ENCODE measurements at regions not wholly inside any gene's neighbourhood (a gene's known extent, or its start where the extent isn't known, plus 50 kb on each side); places are given as distances from the start of the nearest gene placed in this dataset.
A peak's percentile ranks its signal among the peaks of the same experiment; 100 is the strongest.

- intact Hi-C loops (cut with DNase I): no loop called here
- no peak for DNase-seq
Observed at GRCh38 chr7:85644272-85644671, 457.4 kb upstream of the SEMA3D start.

GRCh38 chr7:85641331-85641730 is 454.5 kb upstream of the SEMA3D start:
- DNase-seq: no peak
- intact Hi-C loops (cut with DNase I): no loop called here

DNA sequence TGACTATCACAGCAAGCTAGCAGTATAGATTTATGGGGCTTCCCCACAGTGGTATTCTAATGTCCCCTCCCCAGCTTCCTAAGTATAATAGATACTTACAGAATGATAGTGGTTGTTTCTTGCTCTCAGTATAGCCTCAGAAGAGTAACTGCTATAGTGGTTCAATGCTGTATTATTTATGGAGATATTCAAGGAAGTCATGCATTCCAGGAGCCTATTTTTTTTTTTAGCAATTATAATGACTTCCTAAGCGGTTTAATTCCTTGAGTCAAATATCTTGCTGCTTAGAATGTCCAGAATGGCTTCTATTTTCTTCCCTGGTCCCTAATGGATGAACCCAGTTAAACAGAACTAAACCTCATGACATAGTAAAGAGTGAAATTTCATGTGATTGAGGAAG is 451.5 kb upstream of the SEMA3D start:
- intact Hi-C loops (cut with DNase I): no loop called here
- no peak for DNase-seq

DNA sequence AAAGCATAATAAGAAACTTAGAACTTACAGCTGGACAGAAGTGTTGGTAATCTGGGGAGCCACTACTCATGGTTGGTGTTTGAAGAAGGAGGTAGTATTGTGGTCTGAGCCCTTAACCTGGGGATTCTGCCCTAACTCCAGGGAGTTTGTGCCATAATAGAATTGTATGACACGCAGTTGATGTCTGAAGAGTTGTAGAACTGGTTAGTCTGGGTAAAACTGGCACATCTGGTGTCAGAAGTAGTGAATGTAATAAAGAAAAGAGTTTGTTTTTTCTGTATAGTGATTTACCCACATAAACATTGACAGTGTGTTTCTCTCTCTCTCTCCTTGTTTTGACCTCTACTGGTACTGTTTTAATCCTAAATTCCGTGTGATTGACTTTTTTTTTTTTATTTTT is 448.1 kb upstream of the SEMA3D start:
- intact Hi-C loops (cut with DNase I): no loop called here
- no peak for DNase-seq

GRCh38 chr7:85630904-85631600 is 444.2 kb upstream of the SEMA3D start:
- DNase-seq: no peak
- intact Hi-C loops (cut with DNase I): no loop called here

DNA sequence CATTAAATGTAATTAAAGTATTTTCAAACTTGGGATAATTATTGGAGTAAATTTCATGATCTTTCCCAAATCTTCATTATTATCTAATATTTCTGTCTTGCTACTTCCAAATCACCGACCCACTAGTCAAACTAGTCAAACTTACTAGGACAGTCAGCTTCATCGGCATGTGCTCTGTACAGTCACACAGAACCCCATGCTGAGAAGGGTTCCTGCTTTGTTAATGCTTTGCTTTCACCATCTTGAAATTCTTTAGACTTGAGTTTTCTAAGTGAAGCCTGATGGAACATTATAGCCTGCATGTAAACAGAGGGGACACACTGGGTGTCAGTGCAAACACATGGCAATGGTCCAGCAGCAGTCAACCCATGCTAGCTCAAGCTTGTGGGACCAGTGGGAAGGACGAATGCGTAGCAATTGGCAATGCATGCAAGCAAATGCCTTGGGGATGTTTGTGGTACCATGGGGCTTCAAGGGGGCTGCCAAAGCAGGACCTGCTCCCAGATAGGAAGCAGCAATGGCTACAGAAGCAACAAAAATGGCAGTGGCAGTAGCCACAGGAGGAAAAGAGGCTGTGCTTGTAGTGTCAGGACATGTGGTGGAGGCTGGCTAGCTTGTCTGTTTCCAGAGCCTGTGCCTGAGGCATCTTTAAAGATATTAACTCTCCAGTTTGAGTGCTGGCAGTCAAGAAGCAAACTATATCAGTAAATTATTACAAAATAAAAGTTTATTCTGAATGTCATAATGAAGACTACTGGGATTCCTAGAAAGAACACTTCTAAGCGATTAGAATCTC is 441.1 kb upstream of the SEMA3D start:
- intact Hi-C loops (cut with DNase I): no loop called here
- DNase-seq: no peak

- no peak for DNase-seq
- intact Hi-C loops (cut with DNase I): no loop called here
Observed at GRCh38 chr7:85622059-85622458, 435.2 kb upstream of the SEMA3D start.

DNA sequence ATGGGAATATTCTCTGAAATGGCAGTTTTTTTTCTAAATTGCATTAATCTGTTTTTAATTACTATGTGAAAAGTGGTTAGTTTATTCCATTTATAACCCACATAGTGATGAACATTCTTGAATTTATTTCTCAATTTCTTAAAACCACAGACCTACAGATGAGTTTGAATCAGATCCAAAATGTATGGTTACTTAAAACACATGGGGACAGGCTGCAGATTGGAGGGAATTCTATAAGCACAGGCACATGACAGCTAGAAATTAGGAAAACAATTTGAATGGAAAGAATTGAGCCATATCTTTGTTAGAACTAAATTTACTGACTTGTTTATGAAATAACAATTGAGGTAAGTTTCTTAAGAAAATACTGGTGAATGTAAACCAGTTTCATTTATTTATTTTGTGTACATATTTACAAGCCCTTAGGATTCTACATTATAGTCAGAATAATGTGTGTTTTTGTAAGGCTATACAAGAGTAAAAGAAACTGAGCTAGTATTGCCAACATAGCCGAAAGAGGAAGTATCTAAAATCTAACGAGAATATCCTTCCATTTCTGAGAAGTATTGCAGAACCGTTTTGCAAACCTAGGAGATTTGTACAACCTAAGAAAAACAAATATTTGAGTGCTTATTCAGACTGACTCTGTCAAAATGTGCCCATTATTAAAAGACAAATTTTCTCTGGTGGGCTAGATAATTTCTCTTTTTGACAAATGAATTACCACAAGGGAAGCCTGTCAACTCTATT is 434.3 kb upstream of the SEMA3D start:
- no peak for DNase-seq

DNA sequence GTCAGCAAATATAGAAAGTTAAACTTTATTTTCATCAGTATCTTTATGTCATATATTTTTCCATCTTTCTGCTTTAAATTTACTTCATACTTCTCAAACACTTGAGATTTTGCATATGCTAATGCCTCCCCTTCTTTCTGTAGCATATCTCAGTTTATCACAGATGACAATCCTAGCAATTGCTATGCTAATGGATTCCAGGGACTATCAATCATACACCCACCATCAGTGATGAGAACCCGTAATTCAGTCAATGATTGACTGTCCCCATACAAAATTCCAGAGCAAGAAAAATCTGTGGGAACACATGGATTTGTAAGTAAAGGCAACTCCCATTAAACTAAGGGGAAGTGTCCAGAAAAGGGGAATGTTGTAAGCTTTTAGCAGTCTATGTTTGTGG is 432.4 kb upstream of the SEMA3D start:
- intact Hi-C loops (cut with DNase I): no loop called here
- peak in 2 of 42 donors; percentile 18 to 51 for DNase-seq

More for the DNA sequence above, 434.3 kb upstream of the SEMA3D start:
- intact Hi-C loops (cut with DNase I): no loop called here

GRCh38 chr7:85614684-85615083 is 427.8 kb upstream of the SEMA3D start:
- intact Hi-C loops (cut with DNase I): no loop called here

DNA sequence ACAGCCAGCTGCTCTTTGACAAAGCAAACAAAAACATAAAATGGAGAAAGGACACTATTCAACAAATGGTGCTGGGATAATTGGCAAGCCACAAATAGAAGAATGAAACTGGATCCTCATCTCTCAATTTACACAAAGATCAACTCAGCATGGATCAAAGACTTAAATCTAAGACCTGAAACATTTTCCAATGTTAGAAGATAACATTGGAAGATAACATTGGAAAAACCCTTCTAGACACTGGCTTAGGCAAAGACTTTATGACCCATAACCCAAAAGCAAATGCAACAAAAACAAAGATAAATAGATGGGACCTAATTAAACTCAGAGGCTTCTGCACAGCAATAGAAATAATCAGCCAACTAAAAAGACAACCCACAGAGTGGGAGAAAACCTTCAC is 425.7 kb upstream of the SEMA3D start:
- intact Hi-C loops (cut with DNase I): no loop called here

More at GRCh38 chr7:85614684-85615083, 427.8 kb upstream of the SEMA3D start:
- DNase-seq: no peak

DNA sequence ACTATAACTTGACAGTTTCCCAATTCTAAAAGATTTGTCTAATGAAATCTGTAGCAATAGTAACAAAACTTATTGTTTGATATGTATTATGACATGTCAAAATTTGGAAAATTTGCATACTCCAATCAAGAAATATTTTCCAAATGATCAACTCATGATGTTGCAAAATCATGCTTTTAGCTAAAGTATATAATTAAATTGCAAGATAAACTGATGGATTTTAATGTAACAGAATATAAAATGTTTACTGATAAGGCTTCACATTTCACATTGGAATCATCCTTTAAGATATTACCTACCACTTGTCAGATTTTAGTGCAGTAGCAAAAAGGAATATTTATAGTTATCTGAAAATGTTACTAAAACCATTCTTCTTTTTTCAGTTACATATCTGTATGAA is 421.9 kb upstream of the SEMA3D start:
- no peak for DNase-seq
- intact Hi-C loops (cut with DNase I): no loop called here

More for the DNA sequence above, 425.7 kb upstream of the SEMA3D start:
- DNase-seq: no peak

DNA sequence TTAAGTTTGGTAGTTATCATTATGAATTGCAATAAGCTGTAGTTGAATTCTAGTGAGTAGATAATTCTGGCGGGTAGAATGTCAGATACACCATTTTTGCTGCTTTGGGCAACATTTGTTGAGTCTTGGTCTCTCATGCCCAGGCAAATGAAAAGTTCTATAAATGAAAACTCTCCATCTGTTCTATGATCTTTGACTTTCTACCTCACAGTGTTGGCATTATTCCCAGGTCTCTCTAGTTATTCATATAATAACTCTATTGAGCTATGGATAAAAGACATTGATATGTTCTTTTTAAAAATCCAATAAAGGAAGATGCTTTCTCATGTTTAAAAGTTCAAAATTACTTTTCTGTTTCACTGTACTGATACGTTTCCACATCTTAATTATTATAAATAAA is 415.3 kb upstream of the SEMA3D start:
- intact Hi-C loops (cut with DNase I): no loop called here
- no peak for DNase-seq

GRCh38 chr7:85600395-85600794 is 413.5 kb upstream of the SEMA3D start:
- intact Hi-C loops (cut with DNase I): no loop called here
- no peak for DNase-seq

- no peak for DNase-seq
- intact Hi-C loops (cut with DNase I): no loop called here
Observed at GRCh38 chr7:85596827-85597226, 410.0 kb upstream of the SEMA3D start.

DNA sequence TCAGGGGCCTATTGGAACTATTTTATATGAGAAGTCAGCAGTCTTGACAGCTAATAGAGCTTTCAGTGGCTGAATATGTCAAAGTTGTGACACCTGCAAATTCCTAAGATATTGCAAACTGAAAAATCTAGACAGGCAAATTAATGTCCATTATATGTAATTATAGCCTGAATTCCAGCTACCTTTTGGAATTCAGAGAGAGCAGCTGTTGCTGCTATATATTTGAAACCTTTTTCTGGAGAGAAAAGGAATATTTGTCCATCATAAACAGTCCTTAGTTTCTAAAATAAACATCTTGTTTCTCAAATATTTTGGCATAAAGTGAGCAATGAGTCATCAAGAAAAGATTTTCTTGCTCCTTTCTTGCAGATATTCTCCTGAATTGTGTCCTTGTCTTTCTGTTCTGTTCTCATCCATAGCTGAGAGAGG is 408.9 kb upstream of the SEMA3D start:
- intact Hi-C loops (cut with DNase I): no loop called here
- no peak for DNase-seq

DNA sequence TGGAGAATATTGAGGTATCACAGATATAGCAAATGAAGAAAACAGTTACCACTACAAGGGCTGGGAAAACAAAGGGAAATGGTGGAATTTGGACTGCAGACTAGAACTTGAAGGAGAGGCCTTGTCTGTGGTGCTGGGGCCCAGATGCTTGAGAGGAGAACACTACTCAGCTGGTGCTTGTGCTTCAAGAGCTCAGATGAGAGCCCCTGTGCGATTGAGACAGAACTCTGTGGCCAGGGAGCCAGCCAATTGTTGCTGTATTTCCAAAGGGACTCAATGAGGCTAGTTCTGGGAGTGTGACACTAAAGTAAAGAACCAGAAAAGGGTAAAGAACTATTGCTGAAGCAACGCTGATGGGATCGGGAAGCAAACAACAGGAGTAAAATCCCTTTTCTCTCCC is 406.5 kb upstream of the SEMA3D start:
- DNase-seq: no peak
- intact Hi-C loops (cut with DNase I): no loop called here

- no peak for DNase-seq
- intact Hi-C loops (cut with DNase I): no loop called here
Observed at GRCh38 chr7:85587785-85588184, 400.9 kb upstream of the SEMA3D start.

- intact Hi-C loops (cut with DNase I): no loop called here
- DNase-seq: no peak
Observed at GRCh38 chr7:85586091-85586490, 399.2 kb upstream of the SEMA3D start.

Measured in head of caudate nucleus (tissue), 42 donors.